Ovary (tissue), 7 donors: ENCODE measurements at regions not wholly inside any gene's neighbourhood (a gene's known extent, or its start where the extent isn't known, plus 50 kb on each side); places are given as distances from the start of the nearest gene placed in this dataset.

ENCODE experiments used
- DNase-seq, 5 donors: peaks; one replicate each; pipeline ENCODE4 v3.0.0-alpha.2; 2019 to 2020
- H3K27ac ChIP-seq, 2 donors: fragments of 200-600 bp; one replicate each; pipeline versions ENCODE4 v1.5.1 to v1.8.0; 2019 to 2022
- H3K27me3 ChIP-seq: fragments of 200-600 bp; one replicate; pipeline ENCODE4 v1.8.0; 2022
- H3K36me3 ChIP-seq: fragments of 200-600 bp; sonication (generic); one replicate; pipeline ENCODE4 v1.5.1; 2019
- H3K4me1 ChIP-seq: one replicate; pipeline ENCODE4 v1.8.1; 2013; ENCODE audit warnings: mild to moderate bottlenecking, moderate library complexity; ENCODE audit not compliant: insufficient read depth
- H3K4me3 ChIP-seq: fragments of 200-600 bp; sonication (generic); one replicate; pipeline ENCODE4 v1.5.1; 2017
- H3K9me3 ChIP-seq, 2 donors: fragments of 200-600 bp in 1 of 2; sonication (generic) in 1 of 2; one replicate each; pipeline versions ENCODE4 v1.5.1 to v1.8.1; 2013 to 2019; ENCODE audit warnings: mild to moderate bottlenecking in 1 of 2, moderate library complexity in 1 of 2
- CTCF ChIP-seq, 3 donors: fragments of 450-650 bp in 2 of 3; fragments of 200-600 bp in 1 of 3; IDR thresholded peaks; one replicate each; pipeline versions ENCODE4 v1.5.1 to v1.8.0; 2016 to 2022; ENCODE audit warnings: antibody characterized with exemption in 3 of 3, mild to moderate bottlenecking in 1 of 3
- EP300 ChIP-seq: sonication (generic); formaldehyde crosslinking; IDR thresholded peaks from one replicate; pipeline ENCODE4 v1.6.1; 2017; ENCODE audit warnings: antibody characterized with exemption
- POLR2A ChIP-seq: fragments of 450-650 bp; IDR thresholded peaks from one replicate; pipeline ENCODE4 v1.6.1; 2017; ENCODE audit warnings: antibody characterized with exemption, mild to moderate bottlenecking, moderate library complexity
- WGBS, 3 donors: extraction: QIAGEN DNeasy Blood & Tissue Kit in 1 of 3; methylation state at CpG; one replicate each; pipeline versions ENCODE4 v1.1.5 to v1.1.7; 2013 to 2017; 5-methylcytosine and 5-hydroxymethylcytosine counted together
- intact Hi-C, 4 donors: fragments of 100-400 bp; cut with DNase I; formaldehyde crosslinking; loops; one replicate each; pipeline versions ENCODE4 v1.11.0 to v1.15.1; 2022 to 2023
- donor health status: DM: no; HTN: no; CAD: no; lungs with moderate emphysema.
- donor health status: DM: no; HTN: no; CAD: no.
- donor health status: Bipolar disorder and iron deficiency.
- donor health status: DM: no; HTN: no; CAD: no.
- donor health status: DM: yes; HTN: yes; CAD: no.

- intact Hi-C loops = loop anchor here in 1 of 4 donors (10.0 kb wide), 1 partner anchor 317 kb away; the partner anchor contains the start of gene SGK1
- whole genome bisulfite sequencing, 3 donors = 93 to 98% (median 96%) methylated on average over 4 of the region's 4 CpGs
Observed at GRCh38 chr6:134632024-134632423, 314.1 kb upstream of the SGK1 start.

GRCh38 chr6:134631398-134631924 is 313.5 kb upstream of the SGK1 start:
- intact Hi-C loops = loop anchor here in 1 of 4 donors (10.0 kb wide), 1 partner anchor 317 kb away; the partner anchor contains the start of gene SGK1
- H3K4me3 ChIP-seq = no peak overlapping the region

More at GRCh38 chr6:134632024-134632423, 314.1 kb upstream of the SGK1 start:
- peaks cover 2% of the 10 kb centered on the region for H3K4me1 ChIP-seq
- no peak for DNase-seq
- no peaks in the 10 kb centered on the region for H3K27me3 ChIP-seq
- H3K36me3 ChIP-seq = no peaks in the 10 kb centered on the region
- no peak for TF ChIP-seq EP300
- no peak for TF ChIP-seq CTCF (IDR thresholded peaks at IDR 0.05)
- TF ChIP-seq POLR2A = no peak
- H3K27ac ChIP-seq = no peak overlapping the region
- H3K9me3 ChIP-seq = no peaks in the 10 kb centered on the region
- no peak overlapping the region for H3K4me3 ChIP-seq

DNA sequence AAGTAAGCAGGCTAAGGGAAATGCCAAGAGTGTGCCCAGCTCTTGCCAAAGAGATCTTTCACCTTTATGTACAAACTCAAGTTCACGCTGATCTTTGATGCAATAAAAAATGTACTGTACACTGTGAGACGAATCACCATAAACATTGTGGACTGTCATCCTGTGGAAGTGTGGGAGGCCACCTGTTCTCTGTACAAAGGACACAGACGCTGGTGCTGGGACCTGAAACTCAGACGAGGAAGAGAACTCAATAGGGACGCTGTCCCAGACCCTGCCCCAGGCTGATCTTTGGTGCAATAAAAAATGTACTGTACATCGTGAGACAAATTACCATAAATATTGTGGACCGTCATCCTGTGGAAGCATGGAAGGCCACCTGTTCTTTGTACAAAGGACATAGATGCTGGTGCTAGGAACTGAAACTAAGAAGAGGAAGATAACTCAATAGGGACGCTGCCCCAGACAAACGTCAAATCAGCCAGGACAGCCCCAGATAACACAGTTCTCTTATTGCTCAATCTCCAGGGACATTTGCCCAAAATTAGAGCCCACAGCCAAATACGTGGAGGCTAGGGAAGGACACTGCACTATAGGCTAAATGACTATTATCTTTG is 312.7 kb upstream of the SGK1 start:
- Histone ChIP-seq H3K36me3 (no peaks in the 10 kb centered on the region), H3K4me1 (peaks cover 2% of the 10 kb centered on the region), H3K27ac (no peak overlapping the region), H3K9me3 (no peaks in the 10 kb centered on the region), H3K4me3 (no peak overlapping the region), H3K27me3 (no peaks in the 10 kb centered on the region)
- DNase-seq = no peak
- intact Hi-C loops = loop anchor here in 1 of 4 donors (10.0 kb wide), 1 partner anchor 316 kb away; the partner anchor contains the start of gene SGK1
- WGBS, 3 donors = 69 to 79% (median 78%) methylated on average over 10 of the region's 10 CpGs
- TF ChIP-seq POLR2A = no peak
- no peak for TF ChIP-seq CTCF (IDR thresholded peaks at IDR 0.05)
- no peak for TF ChIP-seq EP300

More at GRCh38 chr6:134631398-134631924, 313.5 kb upstream of the SGK1 start:
- Histone ChIP-seq H3K9me3 (no peaks in the 10 kb centered on the region), H3K36me3 (no peaks in the 10 kb centered on the region), H3K27me3 (no peaks in the 10 kb centered on the region), H3K27ac (no peak overlapping the region), H3K4me1 (peaks cover 2% of the 10 kb centered on the region)
- TF ChIP-seq CTCF (IDR thresholded peaks at IDR 0.05) (no peak), EP300 (no peak), POLR2A (no peak)
- DNase-seq = no peak
- 20 to 54% (median 37%) methylated on average over 1 of the region's 1 CpG for WGBS, 3 donors

GRCh38 chr6:134628154-134628553 is 310.2 kb upstream of the SGK1 start:
- H3K27ac ChIP-seq = no peak overlapping the region
- WGBS, 3 donors = 93 to 97% (median 94%) methylated on average over 2 of the region's 2 CpGs

More at GRCh38 chr6:134628154-134628553, 310.2 kb upstream of the SGK1 start:
- Histone ChIP-seq H3K4me3 (no peak overlapping the region), H3K36me3 (no peaks in the 10 kb centered on the region), H3K4me1 (peaks cover 2% of the 10 kb centered on the region), H3K27me3 (no peaks in the 10 kb centered on the region), H3K9me3 (no peaks in the 10 kb centered on the region)
- intact Hi-C loops = no loop called here
- TF ChIP-seq POLR2A (no peak), CTCF (IDR thresholded peaks at IDR 0.05) (no peak), EP300 (no peak)
- no peak for DNase-seq
